ENCODE measurements at regions not wholly inside any gene's neighbourhood (a gene's known extent, or its start where the extent isn't known, plus 50 kb on each side); places are given as distances from the start of the nearest gene placed in this dataset.

GRCh38 chr13:19252381-19252780 is 70.8 kb upstream of the TUBA3C start:
- ChIA-PET POLR2A (no interaction called here), CTCF (no interaction called here)

GRCh38 chr13:19239114-19239860 is 57.7 kb upstream of the TUBA3C start:
- Mint-ChIP-seq H3K4me3 (no peak overlapping the region), H3K9me3 (no peaks in the 10 kb centered on the region), H3K36me3 (ENCODE audit: low read depth) (no peaks in the 10 kb centered on the region), H3K4me1 (ENCODE audit: low read depth) (no peaks in the 10 kb centered on the region), H3K27me3 (peaks cover 2% of the 10 kb centered on the region), H3K27ac (no peak overlapping the region)
- CTCF ChIA-PET: no interaction called here
- DNase-seq (no peak), ATAC-seq (no peak)
- TF ChIP-seq CTCF (IDR thresholded peaks at IDR 0.05): no peak
- POLR2A ChIA-PET: no interaction called here
- intact Hi-C loops (cut with micrococcal nuclease): no loop called here

More at GRCh38 chr13:19252381-19252780, 70.8 kb upstream of the TUBA3C start:
- intact Hi-C loops (cut with micrococcal nuclease): no loop called here
- TF ChIP-seq CTCF (IDR thresholded peaks at IDR 0.05): no peak
- no peaks in the 10 kb centered on the region for H3K36me3 Mint-ChIP-seq (ENCODE audit: low read depth)
- DNase-seq (no peak), ATAC-seq (no peak)
- H3K9me3 Mint-ChIP-seq: peaks cover 24% of the 10 kb centered on the region
- H3K27me3 Mint-ChIP-seq: no peaks in the 10 kb centered on the region
- H3K4me1 Mint-ChIP-seq (ENCODE audit: low read depth): no peaks in the 10 kb centered on the region
- H3K4me3 Mint-ChIP-seq: no peak overlapping the region
- H3K27ac Mint-ChIP-seq: no peak overlapping the region
